Endothelial cell of umbilical vein (primary cell): ENCODE measurements at regions not wholly inside any gene's neighbourhood (a gene's known extent, or its start where the extent isn't known, plus 50 kb on each side); places are given as distances from the start of the nearest gene placed in this dataset.

Experiments used
- BruUV-seq: library from RNA; stranded (reverse); fragments of 400-500 nt; replicated peaks from 2 replicates; lab custom pipeline; 2021; lab: Mats Ljungman, UMichigan
- CTCF ChIA-PET: fragments of 300-600, 350-600 bp; sonication (Branson Sonifier 250); formaldehyde crosslinking; loops from one replicate; lab custom pipeline; 2021; ENCODE audit warnings: antibody characterized with exemption, inconsistent platforms; lab: Charles Lee
- POLR2A ChIA-PET: fragments of 300-600, 350-600 bp; sonication (Branson Sonifier 250); formaldehyde crosslinking; loops from one replicate; lab custom pipeline; 2021; ENCODE audit warnings: antibody characterized with exemption, inconsistent platforms; lab: Charles Lee
- DNase-seq: peaks from one replicate; pipeline ENCODE4 v3.0.0-alpha.2; 2011; ENCODE audit warnings: low read depth, low spot score
- FAIRE-seq: peaks from 2 replicates; lab custom pipeline; 2011; peaks lifted over from hg19 to GRCh38; lab: Jason Lieb, UNC
- H2AFZ ChIP-seq: 2 replicates; pipeline ENCODE4 v1.6.0; 2012; ENCODE audit warnings: low read depth, low read length, control low read depth, inconsistent platforms
- H3K27ac ChIP-seq: 2 replicates; pipeline ENCODE4 v1.5.1; 2011; ENCODE audit warnings: low read depth, mild to moderate bottlenecking, control low read depth, low read length, moderate library complexity; ENCODE audit not compliant: insufficient read depth
- H3K27me3 ChIP-seq, 2 experiments: 2 replicates each; pipeline versions ENCODE4 v1.6.0 to v1.6.1; 2011; ENCODE audit warnings: low read length in 2 of 2, mixed read lengths in 1 of 2; ENCODE audit not compliant: control insufficient read depth in 2 of 2, insufficient read depth in 2 of 2
- H3K36me3 ChIP-seq, 2 experiments: 2 replicates in 1 of 2; 3 replicates in 1 of 2; pipeline ENCODE4 v1.5.1; 2011; ENCODE audit warnings: low read length in 2 of 2, mild to moderate bottlenecking in 1 of 2, moderate library complexity in 1 of 2; ENCODE audit not compliant: control insufficient read depth in 2 of 2, insufficient read depth in 2 of 2; ENCODE audit errors: extremely low read depth in 1 of 2
- H3K4me1 ChIP-seq: 3 replicates; pipeline ENCODE4 v1.5.1; 2011; ENCODE audit warnings: mild to moderate bottlenecking, low read length; ENCODE audit not compliant: control insufficient read depth, insufficient read depth; ENCODE audit errors: extremely low read depth
- H3K4me2 ChIP-seq: 2 replicates; pipeline ENCODE4 v1.6.1; 2011; ENCODE audit warnings: low read length, control low read depth, mixed read lengths; ENCODE audit not compliant: insufficient read depth
- H3K4me3 ChIP-seq, 3 experiments: fragments of 200-600 bp in 1 of 3; sonication (generic), shearing (Covaris generic) in 1 of 3; replicated peaks in 1 of 3; 2 replicates each; pipeline ENCODE4 v1.5.1; 2011 to 2016; ENCODE audit warnings: control low read depth in 3 of 3, low read length in 3 of 3, mild to moderate bottlenecking in 2 of 3, inconsistent platforms in 1 of 3, low read depth in 1 of 3, moderate library complexity in 1 of 3; ENCODE audit not compliant: insufficient read depth in 1 of 3
- H3K79me2 ChIP-seq: 2 replicates; pipeline ENCODE4 v1.6.0; 2012; ENCODE audit warnings: low read length, inconsistent platforms; ENCODE audit not compliant: control insufficient read depth, insufficient read depth
- H3K9ac ChIP-seq: replicated peaks from 2 replicates; pipeline ENCODE3; 2011; ENCODE audit warnings: low read length, control low read depth; ENCODE audit not compliant: insufficient read depth; ENCODE audit errors: extremely low read depth
- H3K9me1 ChIP-seq: replicated peaks from 3 replicates; pipeline ENCODE4 v1.6.0; 2011; ENCODE audit warnings: mild to moderate bottlenecking, low read length; ENCODE audit not compliant: control insufficient read depth, insufficient read depth; ENCODE audit errors: extremely low read depth
- H3K9me3 ChIP-seq: replicated peaks from 2 replicates; pipeline ENCODE4 v1.5.1; 2012; ENCODE audit warnings: low read length, inconsistent platforms; ENCODE audit not compliant: control insufficient read depth, insufficient read depth
- H4K20me1 ChIP-seq: replicated peaks from 2 replicates; pipeline ENCODE3; 2011; ENCODE audit warnings: mild to moderate bottlenecking, low read length; ENCODE audit not compliant: control insufficient read depth, insufficient read depth; ENCODE audit errors: extremely low read depth
- CTCF ChIP-seq, 2 donors: IDR thresholded peaks; 1 replicate in 1 of 2; 2 replicates in 1 of 2; pipeline ENCODE4 v1.5.1; 2011; ENCODE audit warnings: low read length in 2 of 2, mild to moderate bottlenecking in 2 of 2, moderate library complexity in 2 of 2, control low read depth in 1 of 2, inconsistent platforms in 1 of 2, low read depth in 1 of 2; ENCODE audit not compliant: insufficient read depth in 1 of 2; ENCODE audit errors: extremely low read depth in 1 of 2
- EZH2 ChIP-seq: IDR thresholded peaks from 2 replicates; pipeline ENCODE4 v1.6.1; 2012; ENCODE audit warnings: borderline replicate concordance, low read depth, mild to moderate bottlenecking, moderate library complexity, low read length, inconsistent platforms; ENCODE audit not compliant: severe bottlenecking
- FOS ChIP-seq: IDR thresholded peaks from 2 replicates; pipeline ENCODE4 v1.6.1; 2011; ENCODE audit warnings: mild to moderate bottlenecking, low read length, moderate library complexity, borderline replicate concordance; ENCODE audit not compliant: insufficient read depth
- GATA2 ChIP-seq: IDR thresholded peaks from 2 replicates; pipeline ENCODE4 v1.7.0; 2011; ENCODE audit warnings: low read depth, mild to moderate bottlenecking, moderate library complexity, mixed read lengths, low read length; ENCODE audit not compliant: insufficient read length, insufficient read depth
- JUN ChIP-seq: IDR thresholded peaks from 2 replicates; pipeline ENCODE4 v1.6.1; 2011; ENCODE audit warnings: borderline replicate concordance, low read depth; ENCODE audit not compliant: insufficient read length, insufficient read depth
- MAX ChIP-seq: IDR thresholded peaks from 2 replicates; pipeline ENCODE4 v1.6.1; 2011; ENCODE audit not compliant: insufficient read depth, insufficient read length
- POLR2A ChIP-seq: IDR thresholded peaks from 2 replicates; pipeline ENCODE4 v1.6.1; 2012; ENCODE audit warnings: low read depth, mild to moderate bottlenecking, control low read depth, low read length
- POLR2AphosphoS5 ChIP-seq: IDR thresholded peaks from 2 replicates; pipeline ENCODE4 v1.6.1; 2012; ENCODE audit warnings: low read depth, mild to moderate bottlenecking, control low read depth, low read length, moderate library complexity; ENCODE audit not compliant: insufficient read depth
- dilution Hi-C: fragments of 300-500 bp; cut with MboI; formaldehyde crosslinking; loops from one replicate; pipeline ENCODE4 v1.15.0; 2019; ENCODE audit warnings: low sequenced_read_pairs; ENCODE audit not compliant: extremely low pct_ligation_motif_present
- intact Hi-C: fragments of 100-400 bp; cut with micrococcal nuclease; formaldehyde crosslinking; loops from one replicate; pipeline ENCODE4 v1.10.0; 2022

GRCh38 chr3:98990657-98991056 is 89.2 kb upstream of the DCBLD2 start:
- ChIA-PET POLR2A (no interaction called here), CTCF (interaction anchor here (1.5 to 9.7 kb wide), 2 partner anchors 8 to 175 kb away, joined by 3 to 361 read pairs; no protein-coding TSS in a partner anchor)
- DNase-seq (no peak), FAIRE-seq (no peak)
- Histone ChIP-seq H4K20me1 (no peaks in the 10 kb centered on the region), H3K9ac (no peak overlapping the region), H3K4me3 (no peak overlapping the region), H3K36me3 (no peaks in the 10 kb centered on the region), H3K4me2 (no peak overlapping the region), H3K4me1 (peaks cover 11% of the 10 kb centered on the region), H3K27me3 (no peaks in the 10 kb centered on the region), H3K27ac (no peak overlapping the region), H3K9me3 (no peaks in the 10 kb centered on the region), H2AFZ (no peak overlapping the region), H3K9me1 (no peaks in the 10 kb centered on the region), H3K79me2 (no peaks in the 10 kb centered on the region)
- dilution Hi-C loops (no loop called here), intact Hi-C loops (no loop called here)
- no TSS peak for BruUV-seq
- TF ChIP-seq CTCF (IDR thresholded peaks at IDR 0.05; ENCODE audit: extremely low read depth in 1 of 2, insufficient read depth in 1 of 2, low read depth in 1 of 2, low read length in 2 of 2): no peak
- no peak for TF ChIP-seq EZH2

GRCh38 chr3:98986073-98986472 is 84.6 kb upstream of the DCBLD2 start:
- POLR2A ChIA-PET: interaction anchor here (1.0 to 2.9 kb wide), 2 partner anchors 84 to 92 kb away, joined by 3 to 8 read pairs; partner anchors contain the start of gene DCBLD2

More at GRCh38 chr3:98986073-98986472, 84.6 kb upstream of the DCBLD2 start:
- Histone ChIP-seq H3K4me2 (peak overlapping the region; percentile 83), H3K27ac (peak overlapping the region; percentile 82), H2AFZ (no peak overlapping the region), H3K4me3 (no peak overlapping the region), H4K20me1 (no peaks in the 10 kb centered on the region), H3K4me1 (peaks cover 25% of the 10 kb centered on the region), H3K9ac (peak overlapping the region; percentile 78), H3K27me3 (no peaks in the 10 kb centered on the region), H3K9me3 (no peaks in the 10 kb centered on the region), H3K79me2 (no peaks in the 10 kb centered on the region), H3K36me3 (no peaks in the 10 kb centered on the region), H3K9me1 (no peaks in the 10 kb centered on the region)
- dilution Hi-C loops (no loop called here), intact Hi-C loops (loop anchor here (1.0 kb wide), 2 partner anchors 15 to 85 kb away; partner anchors contain the start of gene DCBLD2)
- FAIRE-seq: peak; percentile 78
- CTCF ChIA-PET: interaction anchor here (1.1 to 2.9 kb wide), 6 partner anchors 9 to 172 kb away, joined by 3 to 19 read pairs (median 11); partner anchors contain the start of gene DCBLD2
- TF ChIP-seq MAX (peak; percentile 56), JUN (peak; percentile 97), FOS (peak; percentile 47), POLR2A (no peak), GATA2 (peak; percentile 54), CTCF (IDR thresholded peaks at IDR 0.05; ENCODE audit: extremely low read depth in 1 of 2, insufficient read depth in 1 of 2, low read depth in 1 of 2, low read length in 2 of 2) (no peak), POLR2AphosphoS5 (peak; percentile 39)
- no TSS peak for BruUV-seq
- DNase-seq: peak; percentile 92
